ENCODE measurements at regions not wholly inside any gene's neighbourhood (a gene's known extent, or its start where the extent isn't known, plus 50 kb on each side); places are given as distances from the start of the nearest gene placed in this dataset.

- TF ChIP-seq CTCF (IDR thresholded peaks at IDR 0.05; ENCODE audit: insufficient read depth, low read length, missing control alignments): no peak
- ChIA-PET POLR2A (no interaction called here), CTCF (interaction anchor here (1.6 kb wide), 1 partner anchor 307 kb away, joined by 5 read pairs; no protein-coding TSS in a partner anchor)
- no peak for DNase-seq (ENCODE audit: low read depth, low spot score)
- no peak overlapping the region for H3K4me3 ChIP-seq (ENCODE audit: low read depth, low read length)
Measured at GRCh38 chr11:95398437-95399112, 167.6 kb upstream of the SESN3 start.

- no peak for TF ChIP-seq CTCF (IDR thresholded peaks at IDR 0.05; ENCODE audit: insufficient read depth, low read length, missing control alignments)
- ChIA-PET POLR2A (no interaction called here), CTCF (no interaction called here)
- H3K4me3 ChIP-seq (ENCODE audit: low read depth, low read length): no peak overlapping the region
- no peak for DNase-seq (ENCODE audit: low read depth, low spot score)
Measured at GRCh38 chr11:95392644-95393043, 161.6 kb upstream of the SESN3 start.

GRCh38 chr11:95389427-95389826, 158.4 kb upstream of the SESN3 start:
- no peak for DNase-seq (ENCODE audit: low read depth, low spot score)
- POLR2A ChIA-PET: no interaction called here
- CTCF ChIA-PET: interaction anchor here (0.8 kb wide), 1 partner anchor 12 kb away, joined by 3 read pairs; no protein-coding TSS in a partner anchor
- H3K4me3 ChIP-seq (ENCODE audit: low read depth, low read length): no peak overlapping the region
- no peak for TF ChIP-seq CTCF (IDR thresholded peaks at IDR 0.05; ENCODE audit: insufficient read depth, low read length, missing control alignments)

- H3K4me3 ChIP-seq (ENCODE audit: low read depth, low read length): no peak overlapping the region
- DNase-seq (ENCODE audit: low read depth, low spot score): no peak
- TF ChIP-seq CTCF (IDR thresholded peaks at IDR 0.05; ENCODE audit: insufficient read depth, low read length, missing control alignments): no peak
- ChIA-PET POLR2A (no interaction called here), CTCF (no interaction called here)
Measured at GRCh38 chr11:95388086-95388485, 157.1 kb upstream of the SESN3 start.

GRCh38 chr11:95387325-95387724, 156.3 kb upstream of the SESN3 start:
- ChIA-PET POLR2A (no interaction called here), CTCF (no interaction called here)
- TF ChIP-seq CTCF (IDR thresholded peaks at IDR 0.05; ENCODE audit: insufficient read depth, low read length, missing control alignments): no peak
- no peak for DNase-seq (ENCODE audit: low read depth, low spot score)
- H3K4me3 ChIP-seq (ENCODE audit: low read depth, low read length): no peak overlapping the region

GRCh38 chr11:95385577-95385976, 154.6 kb upstream of the SESN3 start:
- CTCF ChIA-PET: no interaction called here

More at GRCh38 chr11:95385577-95385976, 154.6 kb upstream of the SESN3 start:
- no peak for TF ChIP-seq CTCF (IDR thresholded peaks at IDR 0.05; ENCODE audit: insufficient read depth, low read length, missing control alignments)
- H3K4me3 ChIP-seq (ENCODE audit: low read depth, low read length): no peak overlapping the region
- DNase-seq (ENCODE audit: low read depth, low spot score): no peak
- POLR2A ChIA-PET: no interaction called here
